GM23338 (cell line): ENCODE measurements at regions not wholly inside any gene's neighbourhood (a gene's known extent, or its start where the extent isn't known, plus 50 kb on each side); places are given as distances from the start of the nearest gene placed in this dataset.

Experiments used
- ATAC-seq: fragments of 200-7000 bp; cut with Tn5 transposase; 3 replicates; pipeline ENCODE4 v1.9.1; 2020
- DNase-seq: peaks from one replicate; pipeline ENCODE4 v3.0.0-alpha.2; 2015; ENCODE audit warnings: low spot score
- H2AFZ ChIP-seq: fragments of 200-600 bp; sonication (generic); 2 replicates; pipeline ENCODE4 v1.8.0; 2016; ENCODE audit warnings: antibody characterized with exemption, mild to moderate bottlenecking, moderate library complexity
- H3F3A ChIP-seq: fragments of 200-600 bp; sonication (generic); replicated peaks from 2 replicates; pipeline ENCODE4 v1.8.0; 2017; ENCODE audit warnings: antibody characterized with exemption, mixed run types, low read depth
- H3K27ac ChIP-seq: fragments of 200-600 bp; sonication (generic); 2 replicates; pipeline ENCODE4 v1.6.1; 2016; ENCODE audit warnings: low read depth
- H3K27me3 ChIP-seq: fragments of 200-600 bp; sonication (generic); 2 replicates; pipeline ENCODE4 v1.8.0; 2016; ENCODE audit warnings: mild to moderate bottlenecking, mixed run types, moderate library complexity; ENCODE audit not compliant: insufficient read depth
- H3K36me3 ChIP-seq: fragments of 200-600 bp; sonication (generic); 2 replicates; pipeline ENCODE4 v1.8.0; 2016; ENCODE audit warnings: mild to moderate bottlenecking; ENCODE audit not compliant: insufficient read depth
- H3K4me1 ChIP-seq: fragments of 200-600 bp; sonication (generic); 2 replicates; pipeline ENCODE4 v1.8.0; 2016; ENCODE audit warnings: mild to moderate bottlenecking, moderate library complexity; ENCODE audit not compliant: insufficient read depth
- H3K4me2 ChIP-seq: fragments of 200-600 bp; sonication (generic); 2 replicates; pipeline ENCODE4 v1.7.1; 2017; ENCODE audit warnings: mixed run types
- H3K4me3 ChIP-seq: fragments of 200-600 bp; sonication (generic); 2 replicates; pipeline ENCODE4 v1.6.1; 2016; ENCODE audit warnings: mixed run types
- H3K79me2 ChIP-seq: fragments of 200-600 bp; sonication (generic); replicated peaks from 2 replicates; pipeline ENCODE4 v1.8.0; 2017; ENCODE audit warnings: mild to moderate bottlenecking; ENCODE audit not compliant: insufficient read depth
- H3K9me2 ChIP-seq: fragments of 200-600 bp; sonication (generic); 2 replicates; pipeline ENCODE4 v1.8.0; 2017; ENCODE audit not compliant: insufficient read depth
- H4K20me1 ChIP-seq: fragments of 200-600 bp; sonication (generic); replicated peaks from 2 replicates; pipeline ENCODE4 v1.8.0; 2017; ENCODE audit warnings: mild to moderate bottlenecking; ENCODE audit not compliant: insufficient read depth
- H3K27ac Mint-ChIP-seq: 2 replicates; pipeline ENCODE4 v1.8.0; 2020; ENCODE audit warnings: inconsistent platforms, mild to moderate bottlenecking, moderate library complexity, mixed read lengths
- H3K27me3 Mint-ChIP-seq: 3 replicates; pipeline ENCODE4 v1.8.0; 2022; ENCODE audit warnings: low read depth, mild to moderate bottlenecking, moderate library complexity, mixed read lengths, inconsistent platforms; ENCODE audit not compliant: insufficient read depth, poor library complexity
- H3K36me3 Mint-ChIP-seq: 3 replicates; pipeline ENCODE4 v1.8.0; 2021; ENCODE audit warnings: low read depth, mild to moderate bottlenecking, inconsistent platforms, moderate library complexity, mixed read lengths
- H3K4me1 Mint-ChIP-seq: 3 replicates; pipeline ENCODE4 v1.8.0; 2020; ENCODE audit warnings: mild to moderate bottlenecking, inconsistent platforms, mixed read lengths
- H3K4me3 Mint-ChIP-seq: 3 replicates; pipeline ENCODE4 v1.8.0; 2021; ENCODE audit warnings: moderate library complexity, mild to moderate bottlenecking, inconsistent platforms, mixed read lengths
- H3K9me3 Mint-ChIP-seq: 3 replicates; pipeline ENCODE4 v1.8.0; 2020; ENCODE audit warnings: moderate library complexity, mild to moderate bottlenecking, inconsistent platforms, mixed read lengths
- CTCF ChIP-seq, 2 experiments: fragments of 200-600 bp in 1 of 2; sonication (generic) in 1 of 2; conservative IDR thresholded peaks; 2 replicates each; pipeline versions ENCODE4 v1.5.1 to v1.6.1; 2016 to 2017; ENCODE audit warnings: antibody characterized with exemption in 2 of 2, low read depth in 2 of 2, mild to moderate bottlenecking in 2 of 2, moderate library complexity in 1 of 2
- ETS1 ChIP-seq: IDR thresholded peaks from 2 replicates; pipeline ENCODE4 v1.6.1; 2016; ENCODE audit warnings: antibody characterized with exemption
- EZH2phosphoT487 ChIP-seq: fragments of 200-600 bp; sonication (generic); IDR thresholded peaks from one replicate; pipeline ENCODE4 v1.8.1; 2018; ENCODE audit warnings: antibody characterized with exemption; ENCODE audit not compliant: unreplicated experiment
- JUNB ChIP-seq: IDR thresholded peaks from one replicate; pipeline ENCODE4 v1.6.1; 2016; ENCODE audit warnings: antibody characterized with exemption; ENCODE audit not compliant: unreplicated experiment
- POLR2AphosphoS5 ChIP-seq: IDR thresholded peaks from 2 replicates; pipeline ENCODE4 v1.6.1; 2016; ENCODE audit warnings: antibody characterized with exemption, low read depth
- REST ChIP-seq: IDR thresholded peaks from one replicate; pipeline ENCODE4 v1.6.1; 2018; ENCODE audit warnings: antibody characterized with exemption; ENCODE audit not compliant: unreplicated experiment
- STAT1 ChIP-seq: IDR thresholded peaks from one replicate; pipeline ENCODE4 v1.6.1; 2016; ENCODE audit warnings: antibody characterized with exemption; ENCODE audit not compliant: unreplicated experiment
- ZNF114 ChIP-seq: fragments of 250-450 bp; sonication (Bioruptor Pico); IDR thresholded peaks from 2 replicates; pipeline ENCODE4 v1.5.0; 2020; ENCODE audit warnings: mild to moderate bottlenecking, moderate library complexity
- ZNF331 ChIP-seq: fragments of 250-450 bp; sonication (Bioruptor Pico); IDR thresholded peaks from 2 replicates; pipeline ENCODE4 v1.5.0; 2020; ENCODE audit warnings: low read depth, mild to moderate bottlenecking, moderate library complexity

GRCh38 chr15:66635006-66635405 lies 67.0 kb upstream of the SMAD6 start:
- TF ChIP-seq CTCF (conservative IDR thresholded peaks at IDR 0.05; ENCODE audit: low read depth in 2 of 2): no peak
- TF ChIP-seq STAT1: no peak
- no peak for TF ChIP-seq JUNB
- TF ChIP-seq REST: no peak
- no peak for TF ChIP-seq POLR2AphosphoS5
- no peak for TF ChIP-seq EZH2phosphoT487
- TF ChIP-seq ZNF331: no peak
- no peak for TF ChIP-seq ZNF114 (CRISPR knock-in tag)
- peaks cover 6% of the 10 kb centered on the region for H3K27me3 Mint-ChIP-seq
- no peaks in the 10 kb centered on the region for H3K36me3 Mint-ChIP-seq
- Histone ChIP-seq H3K79me2 (no peaks in the 10 kb centered on the region), H3K27me3 (no peaks in the 10 kb centered on the region), H2AFZ (no peak overlapping the region), H4K20me1 (no peaks in the 10 kb centered on the region), H3K4me1 (peaks cover 7% of the 10 kb centered on the region; the same call in 1 of the 2 replicates), H3K4me2 (no peak overlapping the region), H3K27ac (no peak overlapping the region), H3K9me2 (no peaks in the 10 kb centered on the region), H3K36me3 (no peaks in the 10 kb centered on the region), H3K4me3 (no peak overlapping the region), H3F3A (no peaks in the 10 kb centered on the region)
- H3K9me3 Mint-ChIP-seq: no peaks in the 10 kb centered on the region
- no peak for DNase-seq
- H3K27ac Mint-ChIP-seq: no peak overlapping the region
- no peak overlapping the region for H3K4me3 Mint-ChIP-seq
- H3K4me1 Mint-ChIP-seq: peaks cover 46% of the 10 kb centered on the region
- no peak for ATAC-seq

GRCh38 chr15:66635817-66636216 lies 66.2 kb upstream of the SMAD6 start:
- Mint-ChIP-seq H3K9me3 (no peaks in the 10 kb centered on the region), H3K27me3 (peaks cover 7% of the 10 kb centered on the region), H3K27ac (no peak overlapping the region), H3K4me1 (peaks cover 39% of the 10 kb centered on the region), H3K36me3 (no peaks in the 10 kb centered on the region), H3K4me3 (no peak overlapping the region)
- no peak overlapping the region for H3K4me3 ChIP-seq
- no peaks in the 10 kb centered on the region for H3K36me3 ChIP-seq
- ATAC-seq: no peak
- no peaks in the 10 kb centered on the region for H3K9me2 ChIP-seq
- H3K4me1 ChIP-seq: peaks cover 7% of the 10 kb centered on the region; the same call in 1 of the 2 replicates
- no peaks in the 10 kb centered on the region for H4K20me1 ChIP-seq
- no peak overlapping the region for H3K4me2 ChIP-seq
- H3K27ac ChIP-seq: no peak overlapping the region
- H3K27me3 ChIP-seq: no peaks in the 10 kb centered on the region
- DNase-seq: no peak
- no peaks in the 10 kb centered on the region for H3K79me2 ChIP-seq
- H2AFZ ChIP-seq: no peak overlapping the region
- H3F3A ChIP-seq: no peaks in the 10 kb centered on the region
- TF ChIP-seq ZNF331 (no peak), CTCF (conservative IDR thresholded peaks at IDR 0.05; ENCODE audit: low read depth in 2 of 2) (no peak), ETS1 (no peak), POLR2AphosphoS5 (no peak), ZNF114 (CRISPR knock-in tag) (no peak), STAT1 (no peak), REST (no peak), JUNB (no peak)
